OCI-LY7 (cell line): ENCODE measurements at regions not wholly inside any gene's neighbourhood (a gene's known extent, or its start where the extent isn't known, plus 50 kb on each side); places are given as distances from the start of the nearest gene placed in this dataset.

Source experiments
- BruUV-seq: library from RNA; stranded (reverse); fragments of 400-500 nt; replicated peaks from 2 replicates; lab custom pipeline; 2021; lab: Mats Ljungman, UMichigan
- CTCF ChIA-PET: fragments of 300-600 bp; sonication (Branson Sonifier 250); formaldehyde crosslinking; loops from one replicate; lab custom pipeline; 2022; ENCODE audit warnings: antibody characterized with exemption; ENCODE audit not compliant: unreplicated experiment; lab: Charles Lee
- POLR2A ChIA-PET: fragments of 300-600 bp; sonication (Branson Sonifier 250); formaldehyde crosslinking; loops from one replicate; lab custom pipeline; 2022; ENCODE audit warnings: antibody characterized with exemption; lab: Charles Lee
- DNase-seq: peaks from one replicate; pipeline ENCODE4 v3.0.0-alpha.2; 2015; ENCODE audit warnings: low spot score
- H2AFZ ChIP-seq: fragments of 200-600 bp; sonication (generic), shearing (Covaris generic); 2 replicates; pipeline ENCODE4 v1.6.1; 2014; ENCODE audit warnings: mild to moderate bottlenecking, antibody characterized with exemption, low read length, moderate library complexity
- H3K27ac ChIP-seq: fragments of 200-600 bp; sonication (generic); 2 replicates; pipeline ENCODE4 v1.5.1; 2014; ENCODE audit warnings: mixed run types, low read depth, mild to moderate bottlenecking, moderate library complexity, low read length, inconsistent platforms; ENCODE audit not compliant: poor library complexity, severe bottlenecking
- H3K36me3 ChIP-seq: fragments of 200-600 bp; sonication (generic); 2 replicates; pipeline ENCODE4 v1.6.1; 2014; ENCODE audit warnings: mild to moderate bottlenecking, antibody characterized with exemption, low read length, moderate library complexity, mixed read lengths; ENCODE audit not compliant: insufficient read depth
- H3K4me1 ChIP-seq: fragments of 200-600 bp; sonication (generic); 2 replicates; pipeline ENCODE4 v1.5.1; 2014; ENCODE audit warnings: mild to moderate bottlenecking, low read length; ENCODE audit not compliant: insufficient read depth, poor library complexity, severe bottlenecking
- H3K4me2 ChIP-seq: fragments of 200-600 bp; sonication (generic); 2 replicates; pipeline ENCODE4 v1.6.1; 2014; ENCODE audit warnings: mild to moderate bottlenecking, low read length
- H3K4me3 ChIP-seq: fragments of 200-600 bp; sonication (generic); 2 replicates; pipeline ENCODE4 v1.5.1; 2014; ENCODE audit warnings: mild to moderate bottlenecking, low read depth, low read length; ENCODE audit not compliant: poor library complexity, severe bottlenecking
- H3K79me2 ChIP-seq: fragments of 200-600 bp; sonication (generic); 2 replicates; pipeline ENCODE4 v1.6.1; 2016; ENCODE audit warnings: low read depth, mild to moderate bottlenecking, low read length, moderate library complexity, mixed read lengths; ENCODE audit not compliant: insufficient read depth
- H3K9me2 ChIP-seq: fragments of 200-600 bp; sonication (generic); 2 replicates; pipeline ENCODE4 v1.6.1; 2016; ENCODE audit warnings: mild to moderate bottlenecking, low read length, mixed read lengths; ENCODE audit not compliant: insufficient read depth
- H3K9me3 ChIP-seq: fragments of 200-600 bp; sonication (generic); 2 replicates; pipeline ENCODE4 v1.6.1; 2014; ENCODE audit warnings: mild to moderate bottlenecking, mixed run types, low read length, mixed read lengths
- H4K20me1 ChIP-seq: fragments of 200-600 bp; sonication (generic); 2 replicates; pipeline ENCODE4 v1.6.1; 2014; ENCODE audit warnings: mild to moderate bottlenecking, antibody characterized with exemption, low read length, moderate library complexity, mixed read lengths; ENCODE audit not compliant: insufficient read depth
- EZH2phosphoT487 ChIP-seq: fragments of 200-600 bp; sonication (generic); IDR thresholded peaks from 2 replicates; pipeline ENCODE4 v1.6.1; 2018; ENCODE audit warnings: low read depth, borderline replicate concordance, mild to moderate bottlenecking, mixed run types, antibody characterized with exemption, low read length, moderate library complexity, mixed read lengths
- intact Hi-C: fragments of 100-400 bp; cut with micrococcal nuclease; formaldehyde crosslinking; loops from one replicate; pipeline ENCODE4 v1.10.0; 2022; ENCODE audit not compliant: unreplicated experiment
- TF ChIP-seq, protein P1 (sequence below): fragments of 200-600 bp; sonication (generic); conservative IDR thresholded peaks from 2 replicates; pipeline ENCODE4 v1.5.1; 2014; ENCODE audit warnings: mild to moderate bottlenecking, antibody characterized with exemption, low read length, moderate library complexity, mixed read lengths

DNA sequence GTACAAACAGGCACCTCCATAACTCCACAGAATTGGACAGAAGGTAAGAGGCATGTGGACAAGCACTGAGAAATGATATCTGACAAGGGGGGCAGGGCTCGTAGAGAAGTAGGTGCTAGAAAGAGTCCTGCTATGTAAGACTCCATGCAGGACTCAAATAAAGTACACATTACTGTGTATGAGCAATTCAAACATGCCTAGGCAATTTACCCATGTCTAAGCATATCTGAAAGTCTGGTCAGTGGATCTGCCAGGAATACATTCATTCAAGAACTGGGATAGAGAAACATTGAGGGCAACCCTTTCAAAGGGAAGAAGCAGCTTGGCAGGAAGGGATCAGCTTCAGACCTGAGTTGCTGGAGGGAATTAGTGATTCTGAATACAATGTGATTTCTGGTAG, 174.1 kb upstream of the MCTP2 start:
- ChIA-PET POLR2A (no interaction called here), CTCF (no interaction called here)
- Histone ChIP-seq H4K20me1 (no peaks in the 10 kb centered on the region), H3K4me1 (no peaks in the 10 kb centered on the region), H3K4me2 (no peak overlapping the region), H3K9me3 (no peaks in the 10 kb centered on the region), H3K36me3 (no peaks in the 10 kb centered on the region), H3K79me2 (no peaks in the 10 kb centered on the region), H3K9me2 (no peaks in the 10 kb centered on the region), H3K4me3 (no peak overlapping the region), H2AFZ (no peak overlapping the region), H3K27ac (no peak overlapping the region)
- no peak for DNase-seq
- TF ChIP-seq, protein P1, sequence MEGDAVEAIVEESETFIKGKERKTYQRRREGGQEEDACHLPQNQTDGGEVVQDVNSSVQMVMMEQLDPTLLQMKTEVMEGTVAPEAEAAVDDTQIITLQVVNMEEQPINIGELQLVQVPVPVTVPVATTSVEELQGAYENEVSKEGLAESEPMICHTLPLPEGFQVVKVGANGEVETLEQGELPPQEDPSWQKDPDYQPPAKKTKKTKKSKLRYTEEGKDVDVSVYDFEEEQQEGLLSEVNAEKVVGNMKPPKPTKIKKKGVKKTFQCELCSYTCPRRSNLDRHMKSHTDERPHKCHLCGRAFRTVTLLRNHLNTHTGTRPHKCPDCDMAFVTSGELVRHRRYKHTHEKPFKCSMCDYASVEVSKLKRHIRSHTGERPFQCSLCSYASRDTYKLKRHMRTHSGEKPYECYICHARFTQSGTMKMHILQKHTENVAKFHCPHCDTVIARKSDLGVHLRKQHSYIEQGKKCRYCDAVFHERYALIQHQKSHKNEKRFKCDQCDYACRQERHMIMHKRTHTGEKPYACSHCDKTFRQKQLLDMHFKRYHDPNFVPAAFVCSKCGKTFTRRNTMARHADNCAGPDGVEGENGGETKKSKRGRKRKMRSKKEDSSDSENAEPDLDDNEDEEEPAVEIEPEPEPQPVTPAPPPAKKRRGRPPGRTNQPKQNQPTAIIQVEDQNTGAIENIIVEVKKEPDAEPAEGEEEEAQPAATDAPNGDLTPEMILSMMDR = no peak
- TF ChIP-seq EZH2phosphoT487 = no peak
- BruUV-seq = no TSS peak
- intact Hi-C loops = no loop called here

DNA sequence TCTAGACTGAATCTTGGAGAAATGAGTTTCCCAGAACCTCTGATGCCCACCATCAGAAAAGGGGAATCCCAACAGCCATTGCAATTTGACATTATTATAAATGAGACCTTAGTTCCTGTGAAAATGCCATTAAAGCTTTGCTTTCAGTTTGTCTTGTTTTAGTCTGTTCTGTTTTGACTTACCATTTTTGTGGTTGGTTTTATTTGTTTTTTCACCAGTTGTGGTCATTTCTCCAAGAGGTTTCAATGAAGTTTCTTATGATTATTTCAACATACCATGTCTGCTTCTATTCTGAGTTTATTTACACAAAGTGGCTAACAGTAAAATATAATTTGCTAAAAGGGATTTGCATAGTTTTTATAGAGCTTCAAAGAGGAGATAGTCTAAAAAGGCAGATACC, 175.0 kb upstream of the MCTP2 start:
- Histone ChIP-seq H3K4me1 (no peaks in the 10 kb centered on the region), H3K36me3 (no peaks in the 10 kb centered on the region), H3K27ac (no peak overlapping the region), H3K9me3 (no peaks in the 10 kb centered on the region), H3K4me2 (no peak overlapping the region), H3K4me3 (no peak overlapping the region), H4K20me1 (no peaks in the 10 kb centered on the region), H2AFZ (no peak overlapping the region), H3K9me2 (no peaks in the 10 kb centered on the region), H3K79me2 (no peaks in the 10 kb centered on the region)
- no peak for DNase-seq
- TF ChIP-seq EZH2phosphoT487 = no peak
- TF ChIP-seq, protein P1 = no peak
- ChIA-PET CTCF (no interaction called here), POLR2A (interaction anchor here (0.6 kb wide), 2 partner anchors 14 to 165 kb away, joined by 3 to 4 read pairs; no protein-coding TSS in a partner anchor)
- BruUV-seq = no TSS peak
- intact Hi-C loops = no loop called here

DNA sequence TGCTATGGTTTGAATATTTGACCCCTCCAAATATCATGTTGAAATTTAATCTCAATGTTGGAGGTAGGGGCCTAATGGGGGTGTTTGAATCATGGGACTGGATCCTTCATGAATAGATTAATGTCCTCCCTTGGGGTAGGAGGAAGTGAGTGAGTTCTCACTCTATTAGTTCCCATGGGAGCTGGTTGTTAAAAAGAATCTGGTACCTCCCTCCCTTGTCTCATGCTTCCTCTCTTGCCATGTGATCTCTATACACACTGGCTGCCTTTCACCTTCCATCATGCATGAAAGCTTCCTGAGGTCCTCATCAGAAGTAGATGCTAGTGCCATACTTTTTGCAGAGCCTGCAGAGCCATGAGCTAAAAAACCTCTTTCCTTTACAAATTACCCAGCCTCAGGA, 177.7 kb upstream of the MCTP2 start:
- no peaks in the 10 kb centered on the region for H4K20me1 ChIP-seq
- no peak for TF ChIP-seq EZH2phosphoT487
- TF ChIP-seq, protein P1 = no peak
- ChIA-PET CTCF (no interaction called here), POLR2A (interaction anchor here (1.4 kb wide), 1 partner anchor 13 kb away, joined by 4 read pairs; no protein-coding TSS in a partner anchor)
- no peaks in the 10 kb centered on the region for H3K4me1 ChIP-seq
- H3K79me2 ChIP-seq = no peaks in the 10 kb centered on the region
- H3K4me3 ChIP-seq = no peak overlapping the region
- no peak overlapping the region for H3K27ac ChIP-seq
- H2AFZ ChIP-seq = no peak overlapping the region
- intact Hi-C loops = no loop called here
- no peaks in the 10 kb centered on the region for H3K9me3 ChIP-seq
- H3K9me2 ChIP-seq = no peaks in the 10 kb centered on the region
- DNase-seq = no peak
- no TSS peak for BruUV-seq
- H3K36me3 ChIP-seq = no peaks in the 10 kb centered on the region
- no peak overlapping the region for H3K4me2 ChIP-seq
